Fibroblast of peridontal ligament (primary cell): ENCODE measurements at regions not wholly inside any gene's neighbourhood (a gene's known extent, or its start where the extent isn't known, plus 50 kb on each side); places are given as distances from the start of the nearest gene placed in this dataset.

Source experiments
- DNase-seq: peaks from one replicate; pipeline ENCODE4 v3.0.0-alpha.2; 2010; ENCODE audit errors: extremely low read depth

DNA sequence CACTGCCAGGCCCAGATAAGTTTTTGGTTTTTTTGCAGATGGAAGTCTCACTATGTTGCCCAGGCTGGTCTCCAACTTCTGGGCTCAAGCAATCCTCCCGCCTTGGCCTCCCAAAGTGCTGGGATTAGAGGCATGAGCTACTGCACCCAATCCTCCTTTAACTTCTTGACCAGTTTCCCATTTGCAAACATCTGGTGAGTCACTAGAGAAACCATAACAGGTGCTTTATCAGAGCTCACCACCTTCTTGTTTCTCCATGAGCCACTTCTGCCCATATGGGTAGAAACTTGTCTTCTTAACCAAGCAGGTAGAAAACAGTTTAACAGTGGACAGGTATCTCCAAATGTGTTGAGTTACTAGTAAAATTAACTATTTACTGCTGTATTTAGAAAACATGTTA lies 128.4 kb upstream of the AP1S2 start:
- DNase-seq = no peak

DNA sequence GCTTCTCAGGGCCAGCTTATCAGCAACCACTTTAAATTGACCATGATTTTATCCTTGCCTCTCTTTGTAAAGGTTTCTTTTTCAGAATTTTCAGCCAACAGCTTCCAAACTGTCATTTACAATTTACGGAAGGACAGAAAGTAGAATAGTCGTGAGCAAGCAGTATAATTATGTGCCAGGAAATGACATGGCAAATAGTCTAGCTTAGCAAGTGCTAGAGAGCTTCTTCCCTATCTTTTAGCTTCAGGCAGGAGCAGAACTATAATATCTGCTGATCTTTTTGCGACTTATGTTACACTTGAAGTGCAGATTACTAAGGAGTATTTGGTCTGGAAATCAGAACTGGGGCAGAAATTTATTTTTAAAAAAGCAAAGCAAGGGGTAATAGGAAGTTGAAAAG lies 123.0 kb upstream of the AP1S2 start:
- no peak for DNase-seq

DNA sequence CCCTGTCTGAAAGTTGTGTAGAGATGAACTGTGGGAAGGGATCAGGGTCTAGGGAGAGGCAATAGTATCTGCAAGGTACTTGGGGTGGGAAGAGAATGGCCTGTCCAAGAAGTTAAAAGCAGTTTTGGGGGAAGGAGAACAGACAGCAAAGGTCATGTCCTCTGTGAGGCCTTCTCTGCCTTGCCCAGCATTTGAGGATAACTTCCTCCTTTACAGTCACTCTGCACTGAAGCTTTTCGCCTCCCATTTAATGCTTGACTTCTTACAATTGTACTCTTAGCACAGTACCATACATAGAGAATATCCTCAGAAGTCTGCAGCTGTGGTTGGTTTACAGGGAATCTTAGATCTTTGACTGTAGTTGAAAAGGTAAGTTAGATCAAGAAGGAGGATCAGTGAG lies 121.8 kb upstream of the AP1S2 start:
- no peak for DNase-seq

DNA sequence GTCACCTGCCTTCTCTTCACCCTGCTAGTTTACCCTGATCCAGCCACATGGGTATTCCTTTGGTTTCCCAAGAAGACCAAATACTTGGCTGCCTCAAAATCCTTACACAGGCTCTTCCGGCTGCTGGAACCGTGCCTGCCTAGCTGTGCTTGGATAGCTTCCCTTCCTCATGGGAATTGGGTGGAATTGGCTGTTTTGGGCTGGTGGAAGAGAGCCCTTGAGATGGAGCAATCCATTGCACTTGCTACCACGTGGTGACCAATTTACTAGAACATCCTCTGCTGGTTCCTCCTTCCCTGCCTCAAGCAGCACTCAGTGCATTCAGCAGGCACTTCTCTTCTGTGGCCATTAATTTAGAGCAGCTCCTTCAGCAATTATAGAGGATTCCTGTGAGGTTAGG lies 119.3 kb upstream of the AP1S2 start:
- peak; percentile 88 for DNase-seq

DNA sequence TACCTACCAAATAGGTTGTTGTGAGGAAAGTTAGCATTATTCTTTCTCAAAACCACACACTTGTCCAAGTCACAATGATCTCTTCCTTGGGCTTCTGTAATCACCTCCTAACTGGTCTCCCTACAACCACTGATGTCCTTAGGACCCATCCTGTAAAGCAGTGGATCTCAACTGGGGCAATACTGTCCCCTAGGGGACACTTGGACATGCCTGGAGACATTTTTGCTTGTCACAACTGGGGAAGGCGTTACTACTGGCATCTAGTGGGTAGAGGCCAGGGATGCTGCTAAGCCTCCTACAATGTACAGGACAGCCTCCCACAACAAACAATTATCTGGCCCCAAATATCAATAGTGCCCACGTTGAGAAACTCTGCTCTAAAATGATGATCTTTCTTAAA lies 118.7 kb upstream of the AP1S2 start:
- DNase-seq = peak; percentile 16

DNA sequence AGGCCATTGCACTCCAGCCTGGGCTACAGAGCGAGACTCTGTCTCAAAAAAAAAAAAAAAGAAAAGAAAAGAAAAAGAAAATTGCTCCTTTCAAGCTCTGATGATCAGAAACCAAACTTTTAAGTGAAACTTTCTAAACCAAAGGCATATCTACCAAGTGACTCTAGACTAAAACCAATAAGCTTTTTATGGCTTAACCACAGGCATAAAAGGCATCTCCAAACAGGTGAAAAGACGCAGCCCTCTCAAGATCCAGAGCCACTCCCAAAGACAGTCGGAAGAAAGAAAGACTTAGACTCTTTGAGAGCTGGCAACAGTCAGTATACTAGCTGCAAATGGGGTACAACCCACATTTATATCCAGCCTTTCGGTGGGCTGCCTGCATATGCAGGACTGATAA lies 117.1 kb upstream of the AP1S2 start:
- no peak for DNase-seq

DNA sequence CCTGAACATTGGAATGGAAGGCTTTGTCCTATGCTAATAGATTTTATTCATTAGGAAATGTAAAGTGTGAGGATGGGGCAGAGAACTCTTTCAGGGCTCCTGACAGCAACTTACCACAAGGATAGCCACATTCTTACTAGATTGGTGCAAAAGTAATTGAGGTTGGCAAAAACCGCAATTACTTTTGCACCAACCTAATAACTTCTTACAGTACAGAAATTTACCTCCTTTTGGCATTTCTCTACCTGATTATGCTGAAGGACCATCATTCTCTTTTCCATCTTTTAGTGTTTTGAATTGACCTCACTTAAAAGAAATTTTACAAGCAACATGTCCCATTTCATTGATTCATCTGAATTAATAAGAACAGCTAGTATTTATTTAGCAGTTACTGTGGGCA lies 109.2 kb upstream of the AP1S2 start:
- DNase-seq = no peak

DNA sequence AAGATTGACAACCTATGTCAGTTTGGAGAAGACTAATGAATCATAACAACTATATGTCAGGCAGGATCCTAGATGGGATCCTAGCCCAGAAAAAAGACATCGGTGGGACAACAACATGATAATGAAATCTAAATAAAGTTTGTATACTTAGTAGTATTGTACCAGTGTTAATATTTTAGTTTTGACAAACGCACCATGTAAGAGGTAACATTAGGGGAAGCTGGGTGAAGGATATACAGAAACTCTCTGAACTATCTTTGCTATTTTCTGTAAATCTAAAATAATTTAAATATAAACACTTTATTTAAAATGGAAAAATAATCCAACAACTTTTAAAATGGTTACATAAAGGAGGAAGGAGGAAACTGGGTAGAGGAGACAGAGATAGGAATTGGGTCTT lies 105.6 kb upstream of the AP1S2 start:
- no peak for DNase-seq

DNA sequence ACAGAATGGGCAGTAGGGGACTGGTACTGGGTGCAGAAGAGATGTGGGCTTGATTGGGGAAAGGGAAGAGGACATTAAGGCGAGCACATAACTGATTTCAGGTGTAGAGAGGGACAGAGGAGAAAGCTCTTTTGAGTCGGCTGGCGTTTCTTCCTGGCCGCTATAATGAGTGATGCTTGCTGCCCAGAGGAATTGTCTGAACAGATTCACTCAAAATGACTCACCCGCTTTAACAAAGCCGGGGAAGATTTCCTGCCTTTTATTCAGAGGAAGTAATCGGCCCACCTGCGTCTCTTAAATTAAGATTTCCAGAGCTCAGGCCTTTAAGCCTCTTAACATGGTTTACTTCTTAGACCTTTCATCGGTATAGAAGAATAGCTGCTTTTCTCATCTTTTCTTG lies 102.1 kb upstream of the AP1S2 start:
- DNase-seq = no peak

DNA sequence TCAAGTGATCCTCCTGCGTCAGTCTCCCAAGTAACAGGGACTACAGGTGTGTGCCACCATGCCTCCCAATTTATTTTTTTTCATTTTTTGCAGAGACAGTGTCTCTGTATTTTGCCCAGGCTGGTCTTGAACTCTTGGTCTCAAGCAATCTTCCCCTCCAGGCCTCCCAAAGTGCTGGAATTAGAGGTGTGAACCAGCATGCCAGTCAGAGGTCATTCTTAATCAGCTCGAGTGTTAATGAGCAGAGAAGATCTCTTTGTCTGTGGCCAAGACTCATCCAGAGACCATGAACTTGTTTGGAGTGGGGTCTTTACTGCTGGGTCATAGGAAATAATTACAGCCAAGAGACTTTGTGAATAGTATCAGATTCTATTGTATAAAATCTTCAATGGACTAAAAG lies 99.2 kb upstream of the AP1S2 start:
- no peak for DNase-seq

DNA sequence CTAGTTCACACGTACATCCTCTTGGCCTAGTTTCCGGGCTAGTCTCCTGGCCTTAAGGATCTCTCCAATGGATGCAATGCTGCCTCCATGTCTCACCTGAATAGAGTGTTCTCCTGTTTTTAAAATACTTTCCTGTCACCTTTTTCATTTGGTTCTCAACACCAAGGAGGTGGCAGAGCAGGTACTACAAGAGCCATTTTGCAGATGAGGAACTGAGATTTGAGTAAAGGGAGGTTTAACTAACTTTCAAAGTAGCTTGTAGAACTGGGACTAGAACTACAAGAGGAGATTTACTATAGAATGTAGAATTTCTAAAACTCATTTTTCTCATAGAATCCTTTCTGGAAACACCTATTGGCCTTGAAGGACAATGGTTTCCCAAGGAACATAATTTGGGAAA lies 97.6 kb upstream of the AP1S2 start:
- no peak for DNase-seq

DNA sequence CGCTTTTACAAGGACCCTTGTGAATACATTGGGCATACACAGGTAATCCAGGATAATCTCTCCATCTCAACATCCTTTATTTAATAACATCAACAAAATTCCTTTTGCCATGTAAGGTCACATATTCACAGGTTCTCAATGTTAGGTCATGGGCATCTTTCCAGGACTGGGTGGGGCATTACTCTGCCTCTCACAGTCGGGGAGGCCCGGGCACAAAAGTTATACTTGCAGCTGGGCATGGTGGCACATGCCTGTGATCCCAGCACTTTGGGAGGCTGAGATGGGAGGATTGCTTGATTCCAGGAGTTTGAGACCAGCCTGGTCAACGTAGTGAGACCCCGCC lies 93.7 kb upstream of the AP1S2 start:
- DNase-seq = no peak

DNA sequence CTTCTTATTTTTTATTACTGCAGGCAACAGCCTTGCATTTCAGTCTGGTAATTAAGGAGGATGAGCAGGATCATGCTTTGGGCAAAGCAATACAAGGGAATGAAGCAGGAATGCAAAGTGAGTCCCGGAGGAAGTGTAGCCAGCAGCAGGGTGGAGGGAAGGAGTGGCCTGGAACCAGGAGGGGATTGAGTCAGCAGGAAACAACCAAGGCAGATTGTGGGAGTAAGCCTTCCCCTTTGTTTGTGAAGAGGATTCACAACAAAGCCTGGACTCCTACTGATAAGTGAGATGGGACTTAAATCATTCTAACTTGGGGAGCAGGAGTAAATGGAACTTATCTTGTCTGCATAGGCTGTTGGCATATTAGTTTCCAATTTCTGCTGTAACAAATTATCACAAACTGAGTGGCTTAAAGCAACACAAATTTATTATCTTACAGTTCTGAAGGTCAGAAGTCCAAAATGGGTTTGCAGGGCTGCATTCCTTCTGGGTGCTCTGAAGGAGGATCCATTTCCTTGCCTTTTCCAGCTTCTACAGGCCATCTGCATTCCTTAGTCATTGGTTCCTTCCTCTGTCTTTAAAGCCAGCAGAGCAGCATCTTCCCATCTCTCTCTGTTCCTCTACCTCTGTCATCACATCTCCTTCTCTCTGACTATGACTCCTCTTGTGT lies 93.2 kb upstream of the AP1S2 start:
- DNase-seq = peak; percentile 49

DNA sequence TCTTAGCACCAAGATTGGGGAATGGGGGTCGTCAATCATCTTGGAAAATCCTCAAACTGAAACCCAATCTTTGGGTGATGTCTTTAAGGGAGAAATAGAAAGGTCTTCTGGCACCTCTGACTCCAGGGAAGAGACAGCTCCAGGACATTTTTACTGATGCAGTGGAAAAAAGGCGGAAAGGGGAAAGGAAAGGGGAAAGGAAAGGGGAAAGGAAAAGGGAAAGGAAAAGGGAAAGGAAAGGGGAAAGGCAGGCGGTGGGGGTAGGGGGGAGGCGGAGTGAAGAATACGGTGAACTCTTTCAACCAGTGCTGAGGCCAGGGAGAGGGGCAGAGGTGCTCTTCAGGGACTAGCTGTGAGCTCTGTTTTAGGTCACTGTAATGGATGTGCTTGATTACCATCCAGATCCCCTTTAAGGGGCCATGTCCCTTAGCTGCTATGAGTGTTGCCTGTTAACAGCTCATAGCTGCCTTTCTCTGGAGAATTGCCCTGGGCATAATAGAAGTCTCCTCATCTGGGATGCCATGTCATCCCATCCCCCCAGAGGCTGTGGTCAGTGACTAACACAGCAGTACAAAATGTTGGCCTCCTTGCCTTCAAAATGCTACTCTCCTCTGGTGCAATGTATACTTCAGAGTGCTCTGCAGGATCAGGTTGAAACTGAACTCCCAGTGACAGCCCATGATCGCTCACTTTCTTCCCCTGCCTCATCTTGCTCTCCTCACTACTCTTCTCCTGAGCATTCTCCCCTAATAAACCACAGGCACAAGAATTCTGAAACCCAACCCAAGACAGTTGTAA lies 92.4 kb upstream of the AP1S2 start:
- DNase-seq = peak; percentile 82

DNA sequence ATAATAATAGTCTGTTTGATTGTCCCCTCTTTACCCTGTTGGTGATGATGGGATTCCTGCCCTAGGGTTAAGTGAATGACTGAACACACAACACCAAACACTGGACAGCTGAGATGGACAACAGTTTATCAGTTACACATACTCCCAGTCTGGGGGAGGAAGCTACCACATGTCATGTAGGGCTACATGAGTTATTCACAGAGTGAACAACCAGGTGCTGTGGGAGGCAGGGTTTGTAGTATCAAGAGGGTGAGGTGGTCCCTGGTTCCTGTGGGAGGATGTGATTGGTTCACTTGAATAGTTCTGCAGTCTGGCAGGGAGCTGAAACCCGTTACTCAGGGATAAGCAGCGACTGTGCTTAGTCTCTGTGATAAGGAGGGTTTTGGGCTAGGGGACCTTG lies 88.8 kb upstream of the AP1S2 start:
- DNase-seq = no peak

DNA sequence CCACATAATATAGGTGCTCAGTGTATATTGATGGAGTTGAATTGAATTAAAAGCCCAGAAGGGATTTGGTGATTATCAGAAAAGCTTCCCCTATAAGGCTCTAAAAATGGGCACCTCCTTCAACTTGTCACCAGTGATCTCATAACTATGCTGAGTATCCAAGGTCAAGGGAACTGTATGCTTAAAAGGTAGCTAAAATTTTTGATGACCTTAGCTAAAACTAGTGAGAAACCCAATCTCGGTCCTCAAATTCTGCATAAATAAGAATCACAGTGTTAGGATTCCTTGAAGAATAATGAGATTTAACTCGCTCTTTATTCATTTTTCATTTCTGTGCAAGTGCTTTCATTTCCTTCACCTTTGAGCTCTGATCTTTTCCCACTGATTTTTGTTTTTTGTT lies 87.7 kb upstream of the AP1S2 start:
- DNase-seq = no peak

DNA sequence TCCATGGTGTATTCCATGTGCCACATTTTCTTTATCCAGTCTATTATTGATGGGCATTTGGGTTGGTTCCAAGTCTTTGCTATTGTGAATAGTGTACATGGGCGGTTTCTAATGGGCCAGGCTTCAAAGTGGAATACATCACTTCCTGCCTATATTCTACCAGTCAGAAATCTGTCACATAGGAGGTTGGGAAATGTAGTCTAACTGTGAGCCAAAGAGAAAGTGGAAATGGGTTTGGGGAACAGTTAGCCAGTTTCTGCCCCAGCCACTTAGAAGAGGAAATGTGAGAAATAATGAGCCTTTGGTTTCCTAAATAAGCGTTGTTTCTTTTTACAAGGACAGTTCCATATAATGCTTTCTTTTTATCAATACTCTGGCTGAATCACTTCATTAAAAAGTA lies 85.1 kb upstream of the AP1S2 start:
- DNase-seq = no peak

DNA sequence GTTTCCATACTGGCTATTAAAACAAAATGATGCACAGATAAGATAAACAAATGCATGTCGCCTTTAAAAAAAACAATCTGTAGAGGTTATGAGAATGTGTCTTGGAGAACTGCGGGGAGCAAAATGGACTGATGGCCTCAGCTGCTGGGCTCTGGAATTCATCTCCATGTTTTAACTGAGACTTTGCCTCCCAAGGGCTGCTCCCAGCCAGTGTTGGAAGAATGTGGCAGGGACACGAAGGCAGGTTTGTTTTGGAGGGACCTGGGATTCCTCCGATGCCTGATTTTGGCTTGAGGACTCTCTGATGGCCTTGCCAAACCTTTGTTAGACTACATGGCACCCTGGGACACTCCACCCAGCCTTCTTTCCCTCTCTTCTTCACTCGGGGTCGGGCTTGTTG lies 83.5 kb upstream of the AP1S2 start:
- DNase-seq = no peak

DNA sequence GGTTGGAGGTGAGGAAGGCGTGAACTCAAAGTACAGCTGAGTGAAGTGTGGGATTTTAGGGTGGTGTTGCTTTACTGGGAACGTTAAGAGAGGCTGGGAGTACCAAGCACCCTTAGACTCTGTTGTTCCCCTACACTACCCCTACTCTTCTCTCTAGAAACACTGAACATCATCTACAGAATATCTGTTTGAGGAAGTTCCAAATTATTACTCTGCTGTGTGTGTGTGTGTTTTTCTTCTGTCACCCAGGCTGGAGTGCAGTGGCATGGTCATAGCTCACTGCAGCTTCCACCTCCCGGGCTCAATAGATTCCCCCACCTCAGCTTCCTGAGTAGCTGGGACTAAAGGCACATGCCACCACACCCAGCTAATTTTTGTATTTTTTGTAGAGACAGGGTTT lies 76.7 kb upstream of the AP1S2 start:
- no peak for DNase-seq

DNA sequence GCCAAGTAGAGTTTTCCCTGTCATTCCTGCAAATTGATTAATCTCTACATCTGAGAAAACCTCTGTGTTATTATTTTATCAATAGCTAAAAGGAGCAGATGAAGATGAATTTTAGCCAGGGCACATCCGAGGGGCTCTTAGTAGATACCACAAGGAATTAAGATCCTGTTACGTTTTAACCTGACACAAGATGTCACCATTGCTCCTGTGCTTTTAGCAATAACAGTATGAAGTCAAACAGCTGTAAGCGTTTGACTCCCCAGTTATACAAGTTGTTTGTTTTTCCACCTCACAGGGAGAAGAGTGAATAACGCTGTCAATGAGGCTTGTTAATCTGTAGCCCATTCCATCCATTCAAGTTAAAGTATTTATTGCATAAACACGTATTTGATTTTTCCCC lies 76.0 kb upstream of the AP1S2 start:
- DNase-seq = peak; percentile 77

DNA sequence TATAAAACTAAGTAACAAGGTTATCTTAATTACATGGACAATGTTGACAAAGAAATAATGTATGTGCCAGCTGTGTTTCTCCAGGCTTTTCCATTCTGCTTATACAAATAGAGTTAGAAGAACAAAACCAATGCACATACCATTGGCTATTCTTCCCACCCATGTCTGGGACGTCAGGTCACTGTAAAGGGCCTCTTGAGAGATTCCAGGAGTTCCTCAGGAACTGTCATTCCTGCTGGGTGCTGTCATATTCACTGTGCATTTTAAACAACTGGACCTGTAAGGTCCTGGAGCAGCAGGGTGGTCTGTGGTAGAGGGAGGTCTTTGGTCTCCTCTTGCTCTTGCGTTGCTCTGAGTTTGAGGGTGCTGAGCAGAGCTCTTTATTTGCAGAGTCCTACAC lies 74.6 kb upstream of the AP1S2 start:
- no peak for DNase-seq

DNA sequence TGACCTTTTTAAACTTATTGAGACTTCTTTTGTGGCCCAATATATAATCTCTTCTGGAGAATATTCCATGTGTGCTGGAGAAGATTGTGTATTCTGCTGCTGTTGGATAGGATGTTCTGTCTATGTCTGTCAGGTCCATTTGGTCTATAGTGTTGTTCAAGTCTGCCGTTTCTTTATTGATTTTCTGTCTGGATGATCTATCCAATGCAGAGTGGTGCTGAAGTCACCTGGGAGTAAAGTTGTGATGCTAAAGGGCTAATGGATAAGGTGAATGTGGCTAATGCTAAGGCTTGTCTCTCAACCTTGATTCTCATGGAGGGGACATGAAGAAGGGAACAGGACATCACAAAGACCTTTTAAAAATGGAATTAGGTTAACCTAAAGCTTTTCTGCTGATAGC lies 72.0 kb upstream of the AP1S2 start:
- DNase-seq = no peak

DNA sequence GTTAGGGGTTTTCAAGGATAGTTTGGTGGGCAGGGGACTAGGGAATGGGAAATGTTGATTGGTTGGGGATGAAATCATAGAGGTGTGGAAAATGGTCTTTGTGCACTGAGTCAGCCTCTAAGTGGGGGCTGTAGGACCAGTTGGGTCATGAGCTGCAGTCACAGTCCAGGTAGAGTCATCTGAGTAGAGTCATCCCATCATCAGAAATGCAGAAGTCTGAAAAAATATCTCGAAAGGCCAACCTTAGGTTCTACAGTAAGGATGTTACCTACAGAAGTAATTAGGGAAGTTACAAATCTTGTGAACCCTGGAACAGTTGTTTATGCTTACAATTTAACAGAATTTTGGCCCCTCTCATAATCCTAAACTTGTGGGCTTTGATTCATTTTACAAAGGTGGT lies 63.4 kb upstream of the AP1S2 start:
- no peak for DNase-seq

DNA sequence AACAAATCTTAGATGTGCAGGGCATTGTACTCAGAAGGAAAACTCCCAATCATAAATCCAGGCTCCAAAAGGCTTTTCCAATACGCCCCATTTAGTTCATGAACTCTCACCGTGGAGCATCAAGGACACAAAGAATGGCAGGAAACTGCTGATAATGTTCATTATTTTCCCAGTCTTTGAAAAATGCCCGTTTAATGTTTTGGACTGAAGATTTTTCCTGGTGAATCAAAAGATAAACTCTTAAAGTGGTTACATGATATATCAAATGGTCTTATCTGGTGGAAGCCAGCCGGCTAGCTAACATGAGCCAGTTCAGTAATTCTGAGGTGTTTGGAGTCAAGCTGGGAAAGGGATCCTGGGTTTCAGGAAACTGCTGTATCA lies 62.1 kb upstream of the AP1S2 start:
- no peak for DNase-seq
